Vagina (tissue), 2 donors: ENCODE measurements at regions not wholly inside any gene's neighbourhood (a gene's known extent, or its start where the extent isn't known, plus 50 kb on each side); places are given as distances from the start of the nearest gene placed in this dataset.

Experiments
- DNase-seq, 2 donors: peaks; one replicate each; pipeline ENCODE4 v3.0.0-alpha.2; 2017; ENCODE audit errors: extremely low spot score in 2 of 2
- H3K27ac ChIP-seq: fragments of 200-600 bp; sonication (generic); one replicate; pipeline ENCODE4 v1.5.1; 2019
- H3K27me3 ChIP-seq: fragments of 200-600 bp; sonication (generic); one replicate; pipeline ENCODE4 v1.5.1; 2019
- H3K36me3 ChIP-seq, 2 donors: fragments of 200-600 bp; sonication (generic); one replicate each; pipeline ENCODE4 v1.5.1; 2017 to 2019
- H3K4me1 ChIP-seq: fragments of 200-600 bp; sonication (generic); one replicate; pipeline ENCODE4 v1.5.1; 2019
- H3K4me3 ChIP-seq, 2 donors: fragments of 200-600 bp; sonication (generic); 1 replicate in 1 of 2; 2 replicates in 1 of 2; pipeline ENCODE4 v1.5.1; 2016 to 2019
- H3K9me3 ChIP-seq: fragments of 200-600 bp; sonication (generic); one replicate; pipeline ENCODE4 v1.5.1; 2019
- CTCF ChIP-seq, 3 experiments: fragments of 450-650 bp in 2 of 3; fragments of 200-600 bp in 1 of 3; sonication (generic) in 1 of 3; IDR thresholded peaks; one replicate each; pipeline ENCODE4 v1.5.1; 2017 to 2019; ENCODE audit warnings: antibody characterized with exemption in 3 of 3, mild to moderate bottlenecking in 2 of 3, moderate library complexity in 2 of 3
- POLR2A ChIP-seq, 2 donors: fragments of 450-650 bp; IDR thresholded peaks; one replicate each; pipeline ENCODE4 v1.6.1; 2017; ENCODE audit warnings: antibody characterized with exemption in 2 of 2, mild to moderate bottlenecking in 2 of 2, moderate library complexity in 2 of 2
- POLR2AphosphoS5 ChIP-seq, 2 donors: sonication (generic); formaldehyde crosslinking; IDR thresholded peaks; one replicate each; pipeline ENCODE4 v1.9.0; 2017; ENCODE audit warnings: antibody characterized with exemption in 2 of 2, mild to moderate bottlenecking in 2 of 2, low read depth in 1 of 2; ENCODE audit not compliant: insufficient read depth in 1 of 2
- intact Hi-C: fragments of 100-400 bp; cut with DNase I; formaldehyde crosslinking; loops from one replicate; pipeline ENCODE4 v1.15.1; 2023

GRCh38 chr22:48548391-48548790, 1279.3 kb downstream of the BRD1 start:
- no peak overlapping the region for H3K27ac ChIP-seq
- TF ChIP-seq POLR2AphosphoS5 (IDR thresholded peaks at IDR 0.05; ENCODE audit: insufficient read depth in 1 of 2, low read depth in 1 of 2), result no peak
- intact Hi-C loops, result no loop called here
- no peak for DNase-seq
- no peaks in the 10 kb centered on the region for H3K4me1 ChIP-seq
- no peaks in the 10 kb centered on the region for H3K36me3 ChIP-seq
- no peaks in the 10 kb centered on the region for H3K9me3 ChIP-seq
- no peak overlapping the region for H3K4me3 ChIP-seq
- no peaks in the 10 kb centered on the region for H3K27me3 ChIP-seq

GRCh38 chr22:48547971-48548370, 1279.7 kb downstream of the BRD1 start:
- no peak overlapping the region for H3K27ac ChIP-seq
- no peaks in the 10 kb centered on the region for H3K36me3 ChIP-seq
- intact Hi-C loops, result no loop called here
- no peaks in the 10 kb centered on the region for H3K4me1 ChIP-seq
- no peaks in the 10 kb centered on the region for H3K27me3 ChIP-seq
- TF ChIP-seq POLR2AphosphoS5 (IDR thresholded peaks at IDR 0.05; ENCODE audit: insufficient read depth in 1 of 2, low read depth in 1 of 2), result no peak
- no peak for TF ChIP-seq POLR2A (IDR thresholded peaks at IDR 0.05)
- TF ChIP-seq CTCF (IDR thresholded peaks at IDR 0.05), result no peak
- no peaks in the 10 kb centered on the region for H3K9me3 ChIP-seq
- no peak for DNase-seq
- no peak overlapping the region for H3K4me3 ChIP-seq

DNA sequence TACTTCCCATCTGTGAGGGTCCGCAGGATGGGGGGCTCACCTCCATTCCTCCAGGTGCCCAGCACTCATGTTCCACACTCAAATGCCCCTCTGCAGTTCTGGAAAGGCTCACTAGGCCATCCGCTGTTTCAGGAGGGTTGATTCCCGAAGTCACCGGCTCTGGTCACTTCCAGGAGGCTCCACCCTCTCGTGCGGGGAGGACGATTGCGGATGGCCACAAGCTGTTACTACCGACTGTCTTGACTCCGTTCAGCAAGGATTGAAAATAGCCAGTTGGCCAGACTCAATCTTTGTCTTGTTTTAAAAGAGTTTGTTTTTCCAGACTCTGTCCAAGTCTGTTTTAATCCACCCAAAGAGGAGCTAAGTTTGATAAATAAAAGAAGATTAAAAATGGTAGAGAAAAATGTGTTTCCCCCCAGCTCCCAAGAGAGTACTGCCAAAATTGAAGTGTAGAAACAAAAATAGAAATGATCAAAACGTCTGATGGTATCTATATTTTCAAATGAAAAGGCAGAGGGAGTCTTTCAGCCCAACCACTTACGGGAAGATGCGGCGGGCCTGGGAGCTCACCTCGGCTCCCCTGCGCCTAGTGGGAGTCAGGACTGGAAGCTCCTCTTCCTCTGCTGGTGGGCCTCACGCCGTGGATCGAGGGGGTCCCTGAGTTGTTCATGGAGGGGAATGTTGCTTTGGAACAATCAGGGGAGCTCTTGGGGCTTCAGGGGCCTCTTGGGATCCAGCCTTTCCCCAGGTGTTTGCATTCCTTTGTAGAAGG, 1280.8 kb downstream of the BRD1 start:
- Histone ChIP-seq H3K9me3 (no peaks in the 10 kb centered on the region), H3K36me3 (no peaks in the 10 kb centered on the region), H3K27me3 (no peaks in the 10 kb centered on the region), H3K4me3 (no peak overlapping the region), H3K4me1 (no peaks in the 10 kb centered on the region), H3K27ac (no peak overlapping the region)
- intact Hi-C loops, result no loop called here
- no peak for TF ChIP-seq POLR2A (IDR thresholded peaks at IDR 0.05)
- TF ChIP-seq POLR2AphosphoS5 (IDR thresholded peaks at IDR 0.05; ENCODE audit: insufficient read depth in 1 of 2, low read depth in 1 of 2), result no peak
- TF ChIP-seq CTCF (IDR thresholded peaks at IDR 0.05), result no peak
- no peak for DNase-seq

DNA sequence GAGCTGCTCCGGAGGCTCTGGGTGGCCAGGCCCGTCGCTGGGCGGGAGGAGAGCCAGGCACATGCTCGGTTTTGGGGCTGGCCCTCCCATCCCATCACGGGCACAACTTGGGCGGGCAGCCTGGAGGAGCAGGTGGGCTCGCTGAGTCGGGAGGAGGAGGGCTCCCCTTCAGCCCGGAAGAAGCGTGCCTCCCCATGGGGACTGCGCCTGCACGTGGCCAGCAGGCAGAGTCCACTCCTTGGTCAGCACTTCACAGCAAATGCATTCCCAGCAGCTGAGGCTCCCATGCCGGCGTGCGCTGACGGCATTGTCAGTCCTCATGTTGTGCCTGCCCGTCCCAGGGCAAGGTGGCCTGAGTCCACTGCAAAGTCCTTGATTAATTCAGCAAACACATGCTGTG, 1281.7 kb downstream of the BRD1 start:
- TF ChIP-seq POLR2A (IDR thresholded peaks at IDR 0.05) (no peak), CTCF (IDR thresholded peaks at IDR 0.05) (no peak), POLR2AphosphoS5 (IDR thresholded peaks at IDR 0.05; ENCODE audit: insufficient read depth in 1 of 2, low read depth in 1 of 2) (no peak)

DNA sequence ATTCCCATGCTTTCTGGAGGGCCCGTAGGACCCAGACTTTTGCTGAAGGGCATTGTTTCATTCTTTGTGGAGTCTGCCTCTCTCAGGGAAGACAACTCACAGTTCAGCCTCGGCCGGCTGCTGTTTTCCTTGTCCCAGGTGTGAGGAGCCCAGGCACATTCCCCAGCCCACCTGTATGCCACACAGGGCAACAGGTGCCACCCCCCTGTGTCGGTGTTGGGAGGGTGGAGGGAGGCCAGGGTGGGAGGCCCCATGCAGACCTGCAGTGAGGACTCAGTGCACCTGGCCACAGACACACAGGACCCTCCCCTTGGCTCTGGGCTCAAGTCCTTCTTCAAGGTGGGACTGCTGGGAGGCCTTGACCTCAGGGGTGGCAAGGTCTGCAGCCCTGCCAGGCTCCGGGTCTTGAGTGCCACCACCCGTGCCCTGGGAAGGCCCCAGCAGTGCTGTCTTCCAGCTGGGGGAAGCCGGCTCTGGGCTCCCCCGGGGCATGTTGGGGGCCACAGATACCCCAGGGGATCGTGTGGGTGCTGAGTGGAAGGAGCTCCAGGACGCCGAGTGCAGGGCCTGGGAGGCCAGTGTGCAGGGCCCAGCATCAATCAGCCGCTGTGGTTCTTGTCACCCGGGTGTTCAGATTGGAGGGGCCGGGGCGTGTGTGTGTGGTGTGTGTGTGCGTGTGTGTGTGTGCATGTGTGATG, 1286.1 kb downstream of the BRD1 start:
- no peaks in the 10 kb centered on the region for H3K9me3 ChIP-seq
- H3K27me3 ChIP-seq, result no peaks in the 10 kb centered on the region
- no peaks in the 10 kb centered on the region for H3K4me1 ChIP-seq
- intact Hi-C loops, result no loop called here
- no peak for TF ChIP-seq POLR2AphosphoS5 (IDR thresholded peaks at IDR 0.05; ENCODE audit: insufficient read depth in 1 of 2, low read depth in 1 of 2)
- no peak for TF ChIP-seq POLR2A (IDR thresholded peaks at IDR 0.05)
- no peak for TF ChIP-seq CTCF (IDR thresholded peaks at IDR 0.05)
- no peaks in the 10 kb centered on the region for H3K36me3 ChIP-seq
- no peak overlapping the region for H3K4me3 ChIP-seq
- H3K27ac ChIP-seq, result no peak overlapping the region
- no peak for DNase-seq

More for the DNA sequence above, 1281.7 kb downstream of the BRD1 start:
- Histone ChIP-seq H3K36me3 (no peaks in the 10 kb centered on the region), H3K9me3 (no peaks in the 10 kb centered on the region), H3K4me1 (no peaks in the 10 kb centered on the region), H3K27me3 (no peaks in the 10 kb centered on the region), H3K4me3 (no peak overlapping the region), H3K27ac (no peak overlapping the region)
- intact Hi-C loops, result no loop called here
- no peak for DNase-seq
